Natural killer cell (primary cell): ENCODE measurements at regions not wholly inside any gene's neighbourhood (a gene's known extent, or its start where the extent isn't known, plus 50 kb on each side); places are given as distances from the start of the nearest gene placed in this dataset.
"Not testable (repeated sequence)": the region's sequence is repeated elsewhere in the genome, so short reads cannot be mapped to it uniquely, and the experiment has no call there.

Experiments
- ATAC-seq, 3 donors: fragments of 150-1000 bp in 2 of 3; fragments of 200-7000 bp in 1 of 3; cut with Tn5 transposase; 1 replicate in 1 of 3; 2 replicates in 2 of 3; pipeline ENCODE4 v1.10.0; 2021; ENCODE audit warnings: mild to moderate bottlenecking in 2 of 3, moderate library complexity in 2 of 3
- DNase-seq, 2 donors: peaks; one replicate each; pipeline versions ENCODE4 v3.0.0 to v3.0.0-alpha.2; 2013 to 2021; ENCODE audit warnings: mixed read lengths in 1 of 2
- H3K27ac ChIP-seq: one replicate; pipeline ENCODE4 v1.5.1; 2013; ENCODE audit warnings: mild to moderate bottlenecking, low read length
- H3K27me3 ChIP-seq: one replicate; pipeline ENCODE4 v1.6.1; 2013; ENCODE audit warnings: low read length; ENCODE audit not compliant: control insufficient read depth, insufficient read depth
- H3K36me3 ChIP-seq: one replicate; pipeline ENCODE4 v1.6.1; 2013; ENCODE audit warnings: low read length; ENCODE audit not compliant: control insufficient read depth, insufficient read depth
- H3K4me1 ChIP-seq: one replicate; pipeline ENCODE4 v1.6.1; 2013; ENCODE audit warnings: low read length; ENCODE audit not compliant: control insufficient read depth, insufficient read depth
- H3K4me3 ChIP-seq: one replicate; pipeline ENCODE4 v1.5.1; 2013; ENCODE audit warnings: low read length
- H3K9me3 ChIP-seq: one replicate; pipeline ENCODE4 v1.6.1; 2013; ENCODE audit warnings: low read length; ENCODE audit not compliant: control insufficient read depth, insufficient read depth
- H3K27ac Mint-ChIP-seq, 2 donors: one replicate each; pipeline ENCODE4 v1.8.0; 2022; ENCODE audit warnings: mild to moderate bottlenecking in 2 of 2, mixed read lengths in 2 of 2, moderate library complexity in 1 of 2
- H3K27me3 Mint-ChIP-seq, 2 donors: one replicate each; pipeline ENCODE4 v1.8.0; 2022; ENCODE audit warnings: low read depth in 2 of 2, mixed read lengths in 2 of 2
- H3K36me3 Mint-ChIP-seq: one replicate; pipeline ENCODE4 v1.8.0; 2022; ENCODE audit warnings: mixed read lengths
- H3K4me1 Mint-ChIP-seq, 2 donors: one replicate each; pipeline ENCODE4 v1.8.0; 2022; ENCODE audit warnings: mixed read lengths in 2 of 2
- H3K4me3 Mint-ChIP-seq: one replicate; pipeline ENCODE4 v1.8.0; 2022; ENCODE audit warnings: mild to moderate bottlenecking, moderate library complexity, mixed read lengths
- H3K9me3 Mint-ChIP-seq, 2 donors: one replicate each; pipeline ENCODE4 v1.8.0; 2022; ENCODE audit warnings: mixed read lengths in 2 of 2
- CTCF ChIP-seq: fragments of 200-600 bp; IDR thresholded peaks from one replicate; pipeline ENCODE4 v1.8.0; 2022; ENCODE audit warnings: antibody characterized with exemption
- WGBS: methylation state at CpG from one replicate; pipeline ENCODE4 v1.1.7; 2013; ENCODE audit warnings: missing lambda C conversion rate; ENCODE audit not compliant: insufficient coverage; 5-methylcytosine and 5-hydroxymethylcytosine counted together
- intact Hi-C: fragments of 100-400 bp; cut with micrococcal nuclease; formaldehyde crosslinking; loops from one replicate; pipeline ENCODE4 v1.14.2; 2022

GRCh38 chr4:162866565-162866964, 300.1 kb downstream of the NAF1 start:
- Histone ChIP-seq H3K36me3 (no peaks in the 10 kb centered on the region), H3K27ac (no peak overlapping the region), H3K9me3 (peaks cover 3% of the 10 kb centered on the region), H3K27me3 (no peaks in the 10 kb centered on the region), H3K4me1 (no peaks in the 10 kb centered on the region), H3K4me3 (no peak overlapping the region)
- ATAC-seq, result no peak
- H3K9me3 Mint-ChIP-seq, result peaks cover 10 to 15% of the 10 kb centered on the region in 2 donors
- H3K4me3 Mint-ChIP-seq, result no peak overlapping the region
- H3K27me3 Mint-ChIP-seq, result no peaks in the 10 kb centered on the region
- no peaks in the 10 kb centered on the region for H3K36me3 Mint-ChIP-seq
- H3K27ac Mint-ChIP-seq, result no peak overlapping the region
- intact Hi-C loops, result no loop called here
- DNase-seq, result no peak
- 75% methylated on average over 2 of the region's 2 CpGs for WGBS
- H3K4me1 Mint-ChIP-seq, result no peaks in the 10 kb centered on the region
- TF ChIP-seq CTCF, result no peak

- Mint-ChIP-seq H3K27me3 (no peaks in the 10 kb centered on the region), H3K4me3 (no peak overlapping the region), H3K36me3 (no peaks in the 10 kb centered on the region), H3K4me1 (no peaks in the 10 kb centered on the region), H3K27ac (no peak overlapping the region), H3K9me3 (peaks cover 10 to 12% of the 10 kb centered on the region in 2 donors)
- ATAC-seq, result no peak
- intact Hi-C loops, result no loop called here
- DNase-seq, result no peak
- H3K4me3 ChIP-seq, result no peak overlapping the region
- no peaks in the 10 kb centered on the region for H3K27me3 ChIP-seq
- no peaks in the 10 kb centered on the region for H3K36me3 ChIP-seq
- no peaks in the 10 kb centered on the region for H3K4me1 ChIP-seq
- peaks cover 3% of the 10 kb centered on the region for H3K9me3 ChIP-seq
- 84% methylated on average over 2 of the region's 2 CpGs for WGBS
- no peak overlapping the region for H3K27ac ChIP-seq
- no peak for TF ChIP-seq CTCF
Observed at GRCh38 chr4:162865102-162865501, 301.6 kb downstream of the NAF1 start.

- Mint-ChIP-seq H3K27me3 (no peaks in the 10 kb centered on the region), H3K9me3 (peaks cover 8 to 13% of the 10 kb centered on the region in 2 donors), H3K4me1 (no peaks in the 10 kb centered on the region), H3K4me3 (no peak overlapping the region), H3K27ac (no peak overlapping the region), H3K36me3 (no peaks in the 10 kb centered on the region)
- no peak for TF ChIP-seq CTCF
- no peak for DNase-seq
- Histone ChIP-seq H3K27ac (no peak overlapping the region), H3K9me3 (no peaks in the 10 kb centered on the region), H3K4me1 (no peaks in the 10 kb centered on the region), H3K36me3 (no peaks in the 10 kb centered on the region), H3K4me3 (no peak overlapping the region), H3K27me3 (no peaks in the 10 kb centered on the region)
- intact Hi-C loops, result no loop called here
- ATAC-seq, result no peak
- WGBS, result 94% methylated on average over 3 of the region's 3 CpGs
Observed at GRCh38 chr4:162853788-162854187, 312.9 kb downstream of the NAF1 start.

- 73% methylated on average over 4 of the region's 4 CpGs for WGBS
- no peaks in the 10 kb centered on the region for H3K4me1 Mint-ChIP-seq
- H3K4me1 ChIP-seq, result no peaks in the 10 kb centered on the region
- H3K9me3 Mint-ChIP-seq, result peaks cover 4 to 9% of the 10 kb centered on the region in 2 donors
- no peak for DNase-seq
- no peaks in the 10 kb centered on the region for H3K27me3 ChIP-seq
- no peak for ATAC-seq
- no peaks in the 10 kb centered on the region for H3K27me3 Mint-ChIP-seq
- no peak overlapping the region for H3K27ac ChIP-seq
- no peak overlapping the region for H3K4me3 Mint-ChIP-seq
- H3K36me3 ChIP-seq, result no peaks in the 10 kb centered on the region
- H3K36me3 Mint-ChIP-seq, result no peaks in the 10 kb centered on the region
- no peak overlapping the region for H3K4me3 ChIP-seq
- no peak for TF ChIP-seq CTCF
- H3K9me3 ChIP-seq, result no peaks in the 10 kb centered on the region
- intact Hi-C loops, result no loop called here
- H3K27ac Mint-ChIP-seq, result no peak overlapping the region
Observed at GRCh38 chr4:162852642-162853041, 314.0 kb downstream of the NAF1 start.

- H3K4me1 ChIP-seq, DNase-seq, H3K27ac ChIP-seq, H3K4me3 ChIP-seq, H3K4me1 Mint-ChIP-seq, H3K36me3 ChIP-seq, intact Hi-C loops, H3K9me3 ChIP-seq, H3K36me3 Mint-ChIP-seq, H3K27ac Mint-ChIP-seq, H3K27me3 ChIP-seq, H3K27me3 Mint-ChIP-seq, H3K4me3 Mint-ChIP-seq, ATAC-seq: not testable (repeated sequence)
- WGBS, result 71% methylated on average over 3 of the region's 6 CpGs
- H3K9me3 Mint-ChIP-seq, result peaks cover 2 to 11% of the 10 kb centered on the region in 2 donors
Observed at GRCh38 chr4:162851241-162851758, 315.4 kb downstream of the NAF1 start.
